Smooth muscle cell of the brain vasculature (primary cell): ENCODE measurements at regions not wholly inside any gene's neighbourhood (a gene's known extent, or its start where the extent isn't known, plus 50 kb on each side); places are given as distances from the start of the nearest gene placed in this dataset.

Source experiments
- DNase-seq: peaks from one replicate; pipeline ENCODE4 v3.0.0-alpha.2; 2012; ENCODE audit warnings: low read depth, low spot score

- DNase-seq = no peak
Measured at GRCh38 chr5:120738568-120738967, 274.5 kb downstream of the PRR16 start.

GRCh38 chr5:120740989-120741388 lies 276.9 kb downstream of the PRR16 start:
- no peak for DNase-seq

GRCh38 chr5:120748474-120748873 lies 284.4 kb downstream of the PRR16 start:
- DNase-seq = no peak

- no peak for DNase-seq
Measured at GRCh38 chr5:120749737-120750136, 285.6 kb downstream of the PRR16 start.

GRCh38 chr5:120759587-120759986 lies 295.5 kb downstream of the PRR16 start:
- no peak for DNase-seq

GRCh38 chr5:120761986-120762385 lies 297.9 kb downstream of the PRR16 start:
- no peak for DNase-seq

- peak; percentile 32 for DNase-seq
Measured at GRCh38 chr5:120765189-120765588, 301.1 kb downstream of the PRR16 start.

- no peak for DNase-seq
Measured at GRCh38 chr5:120767178-120767820, 303.2 kb downstream of the PRR16 start.

- DNase-seq = no peak
Measured at GRCh38 chr5:120769312-120769872, 305.3 kb downstream of the PRR16 start.

GRCh38 chr5:120771202-120771601 lies 307.1 kb downstream of the PRR16 start:
- no peak for DNase-seq

GRCh38 chr5:120778491-120779484 lies 314.7 kb downstream of the PRR16 start:
- no peak for DNase-seq

GRCh38 chr5:120779674-120780073 lies 315.6 kb downstream of the PRR16 start:
- DNase-seq = no peak

- no peak for DNase-seq
Measured at GRCh38 chr5:120788481-120788880, 324.4 kb downstream of the PRR16 start.

GRCh38 chr5:120789918-120790317 lies 325.8 kb downstream of the PRR16 start:
- DNase-seq = no peak

- no peak for DNase-seq
Measured at GRCh38 chr5:120790339-120790738, 326.2 kb downstream of the PRR16 start.

GRCh38 chr5:120792477-120792876 lies 328.4 kb downstream of the PRR16 start:
- no peak for DNase-seq

GRCh38 chr5:120794121-120794520 lies 330.0 kb downstream of the PRR16 start:
- DNase-seq = no peak

GRCh38 chr5:120803282-120803681 lies 339.2 kb downstream of the PRR16 start:
- no peak for DNase-seq

GRCh38 chr5:120805131-120805530 lies 341.0 kb downstream of the PRR16 start:
- no peak for DNase-seq

- DNase-seq = no peak
Measured at GRCh38 chr5:120806202-120806601, 342.1 kb downstream of the PRR16 start.

GRCh38 chr5:120808135-120808534 lies 344.0 kb downstream of the PRR16 start:
- DNase-seq = no peak

- DNase-seq = no peak
Measured at GRCh38 chr5:120808606-120809005, 344.5 kb downstream of the PRR16 start.

GRCh38 chr5:120813551-120813950 lies 349.5 kb downstream of the PRR16 start:
- no peak for DNase-seq
